Activated B cell treated with CpG ODN at 0.5 μM for 24 hours (primary cell): ENCODE measurements at regions not wholly inside any gene's neighbourhood (a gene's known extent, or its start where the extent isn't known, plus 50 kb on each side); places are given as distances from the start of the nearest gene placed in this dataset.

Source experiments
- ATAC-seq: fragments of 200-7000 bp; cut with Tn5 transposase; one replicate; pipeline ENCODE4 v1.10.0; 2021; ENCODE audit warnings: low read depth, mild to moderate bottlenecking, moderate library complexity
- CTCF ChIA-PET: fragments of 350-600 bp; sonication (Branson Sonifier 250); formaldehyde crosslinking; loops from one replicate; lab custom pipeline; 2021; ENCODE audit warnings: antibody characterized with exemption; lab: Charles Lee
- POLR2A ChIA-PET: fragments of 350-600 bp; sonication (Branson Sonifier 250); formaldehyde crosslinking; loops from one replicate; lab custom pipeline; 2021; ENCODE audit warnings: antibody characterized with exemption; lab: Charles Lee
- DNase-seq: peaks from one replicate; pipeline ENCODE4 v3.0.0; 2022
- H3K27ac Mint-ChIP-seq: one replicate; pipeline ENCODE4 v1.8.0; 2020; ENCODE audit warnings: mixed read lengths
- H3K27me3 Mint-ChIP-seq: one replicate; pipeline ENCODE4 v1.8.0; 2021; ENCODE audit warnings: mixed read lengths
- H3K36me3 Mint-ChIP-seq: one replicate; pipeline ENCODE4 v1.8.0; 2021; ENCODE audit warnings: low read depth, mixed read lengths
- H3K4me1 Mint-ChIP-seq: one replicate; pipeline ENCODE4 v1.8.0; 2021; ENCODE audit warnings: mixed read lengths
- H3K4me3 Mint-ChIP-seq: one replicate; pipeline ENCODE4 v1.8.0; 2020; ENCODE audit warnings: mild to moderate bottlenecking, mixed read lengths
- H3K9me3 Mint-ChIP-seq: one replicate; pipeline ENCODE4 v1.8.0; 2020; ENCODE audit warnings: mixed read lengths
- intact Hi-C: fragments of 100-400 bp; cut with micrococcal nuclease; formaldehyde crosslinking; loops from one replicate; pipeline ENCODE4 v1.15.1; 2024
- TF ChIP-seq, protein P1 (sequence below): fragments of 200-600 bp; IDR thresholded peaks from one replicate; pipeline ENCODE4 v1.8.0; 2022; ENCODE audit warnings: antibody characterized with exemption, mild to moderate bottlenecking

DNA sequence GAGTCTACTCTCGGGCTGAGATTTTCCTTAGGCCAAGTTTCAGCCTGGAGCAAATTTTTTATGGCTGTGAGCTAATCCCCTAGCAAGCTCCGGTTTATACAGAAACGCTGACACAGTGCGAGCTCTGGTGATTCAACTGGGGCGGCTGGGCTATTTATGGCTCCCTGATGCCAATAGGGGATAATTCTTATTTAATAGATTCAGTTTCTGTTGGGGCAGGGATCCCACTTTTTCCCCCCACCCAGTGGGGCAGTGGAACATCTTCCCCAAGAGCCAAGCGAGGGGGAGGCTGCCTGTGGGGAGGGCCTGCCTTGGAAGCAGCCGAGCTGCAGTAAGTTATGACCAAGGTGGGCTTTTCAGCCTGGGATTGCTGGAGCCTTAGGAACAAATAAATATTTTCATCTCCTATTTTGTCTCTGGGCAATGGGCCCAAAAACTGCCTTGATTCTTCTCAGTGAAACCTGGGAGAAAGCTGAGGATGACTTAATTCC, 129.1 kb downstream of the MACROH2A1 start:
- ATAC-seq: no peak
- Mint-ChIP-seq H3K9me3 (no peaks in the 10 kb centered on the region), H3K4me3 (no peak overlapping the region), H3K27me3 (peaks cover 23% of the 10 kb centered on the region), H3K27ac (no peak overlapping the region), H3K4me1 (no peaks in the 10 kb centered on the region), H3K36me3 (no peaks in the 10 kb centered on the region)
- ChIA-PET POLR2A (no interaction called here), CTCF (no interaction called here)
- no peak for DNase-seq
- intact Hi-C loops: no loop called here
- TF ChIP-seq, protein P1, sequence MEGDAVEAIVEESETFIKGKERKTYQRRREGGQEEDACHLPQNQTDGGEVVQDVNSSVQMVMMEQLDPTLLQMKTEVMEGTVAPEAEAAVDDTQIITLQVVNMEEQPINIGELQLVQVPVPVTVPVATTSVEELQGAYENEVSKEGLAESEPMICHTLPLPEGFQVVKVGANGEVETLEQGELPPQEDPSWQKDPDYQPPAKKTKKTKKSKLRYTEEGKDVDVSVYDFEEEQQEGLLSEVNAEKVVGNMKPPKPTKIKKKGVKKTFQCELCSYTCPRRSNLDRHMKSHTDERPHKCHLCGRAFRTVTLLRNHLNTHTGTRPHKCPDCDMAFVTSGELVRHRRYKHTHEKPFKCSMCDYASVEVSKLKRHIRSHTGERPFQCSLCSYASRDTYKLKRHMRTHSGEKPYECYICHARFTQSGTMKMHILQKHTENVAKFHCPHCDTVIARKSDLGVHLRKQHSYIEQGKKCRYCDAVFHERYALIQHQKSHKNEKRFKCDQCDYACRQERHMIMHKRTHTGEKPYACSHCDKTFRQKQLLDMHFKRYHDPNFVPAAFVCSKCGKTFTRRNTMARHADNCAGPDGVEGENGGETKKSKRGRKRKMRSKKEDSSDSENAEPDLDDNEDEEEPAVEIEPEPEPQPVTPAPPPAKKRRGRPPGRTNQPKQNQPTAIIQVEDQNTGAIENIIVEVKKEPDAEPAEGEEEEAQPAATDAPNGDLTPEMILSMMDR: no peak

GRCh38 chr5:135269199-135269598, 129.8 kb downstream of the MACROH2A1 start:
- H3K27ac Mint-ChIP-seq: no peak overlapping the region
- ChIA-PET POLR2A (no interaction called here), CTCF (no interaction called here)
- DNase-seq: no peak
- intact Hi-C loops: no loop called here
- TF ChIP-seq, protein P1: no peak
- H3K27me3 Mint-ChIP-seq: peaks cover 26% of the 10 kb centered on the region
- no peak overlapping the region for H3K4me3 Mint-ChIP-seq
- no peak for ATAC-seq
- no peaks in the 10 kb centered on the region for H3K36me3 Mint-ChIP-seq
- no peaks in the 10 kb centered on the region for H3K4me1 Mint-ChIP-seq
- no peaks in the 10 kb centered on the region for H3K9me3 Mint-ChIP-seq

- H3K4me1 Mint-ChIP-seq: no peaks in the 10 kb centered on the region
- no peaks in the 10 kb centered on the region for H3K9me3 Mint-ChIP-seq
- H3K27me3 Mint-ChIP-seq: peaks cover 28% of the 10 kb centered on the region
- CTCF ChIA-PET: no interaction called here
- DNase-seq (no peak), ATAC-seq (no peak)
- no peak overlapping the region for H3K27ac Mint-ChIP-seq
- POLR2A ChIA-PET: no interaction called here
- H3K4me3 Mint-ChIP-seq: no peak overlapping the region
- intact Hi-C loops: no loop called here
- H3K36me3 Mint-ChIP-seq: no peaks in the 10 kb centered on the region
- TF ChIP-seq, protein P1: no peak
These were observed 132.1 kb downstream of the MACROH2A1 start for GRCh38 chr5:135266975-135267374.

DNA sequence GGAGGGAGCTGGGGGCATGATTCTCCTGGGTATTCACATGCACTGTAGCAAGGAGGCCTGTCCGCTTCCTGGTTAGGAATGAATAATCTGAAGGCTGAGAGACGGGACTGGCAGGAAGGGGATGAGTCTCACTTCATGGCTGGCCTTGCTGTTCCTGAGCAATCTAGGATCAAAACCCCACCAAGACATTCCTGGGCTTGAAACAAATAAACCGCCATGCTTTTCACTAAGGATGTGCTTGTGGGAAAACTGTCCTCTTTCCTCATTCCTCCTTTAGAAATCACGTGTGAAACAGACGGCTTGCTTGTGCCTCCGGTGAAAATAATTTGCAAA, 132.8 kb downstream of the MACROH2A1 start:
- Mint-ChIP-seq H3K4me1 (no peaks in the 10 kb centered on the region), H3K27me3 (peaks cover 30% of the 10 kb centered on the region), H3K9me3 (no peaks in the 10 kb centered on the region), H3K27ac (no peak overlapping the region), H3K36me3 (no peaks in the 10 kb centered on the region), H3K4me3 (no peak overlapping the region)
- TF ChIP-seq, protein P1: no peak
- intact Hi-C loops: no loop called here
- ATAC-seq (no peak), DNase-seq (no peak)
- CTCF ChIA-PET: no interaction called here
- POLR2A ChIA-PET: no interaction called here

- TF ChIP-seq, protein P1: no peak
- ChIA-PET POLR2A (no interaction called here), CTCF (no interaction called here)
- no peak for DNase-seq
- H3K4me1 Mint-ChIP-seq: no peaks in the 10 kb centered on the region
- H3K36me3 Mint-ChIP-seq: no peaks in the 10 kb centered on the region
- ATAC-seq: no peak
- peaks cover 31% of the 10 kb centered on the region for H3K27me3 Mint-ChIP-seq
- no peak overlapping the region for H3K4me3 Mint-ChIP-seq
- H3K27ac Mint-ChIP-seq: no peak overlapping the region
- intact Hi-C loops: no loop called here
- H3K9me3 Mint-ChIP-seq: no peaks in the 10 kb centered on the region
These were observed 133.3 kb downstream of the MACROH2A1 start for GRCh38 chr5:135265497-135266302.
